Endothelial cell of umbilical vein (primary cell): ENCODE measurements at regions not wholly inside any gene's neighbourhood (a gene's known extent, or its start where the extent isn't known, plus 50 kb on each side); places are given as distances from the start of the nearest gene placed in this dataset.

Source experiments
- EZH2 ChIP-seq: IDR thresholded peaks from 2 replicates; pipeline ENCODE4 v1.6.1; 2012; ENCODE audit warnings: borderline replicate concordance, low read depth, mild to moderate bottlenecking, moderate library complexity, low read length, inconsistent platforms; ENCODE audit not compliant: severe bottlenecking
- FOS ChIP-seq: IDR thresholded peaks from 2 replicates; pipeline ENCODE4 v1.6.1; 2011; ENCODE audit warnings: mild to moderate bottlenecking, low read length, moderate library complexity, borderline replicate concordance; ENCODE audit not compliant: insufficient read depth
- GATA2 ChIP-seq: IDR thresholded peaks from 2 replicates; pipeline ENCODE4 v1.7.0; 2011; ENCODE audit warnings: low read depth, mild to moderate bottlenecking, moderate library complexity, mixed read lengths, low read length; ENCODE audit not compliant: insufficient read length, insufficient read depth
- JUN ChIP-seq: IDR thresholded peaks from 2 replicates; pipeline ENCODE4 v1.6.1; 2011; ENCODE audit warnings: borderline replicate concordance, low read depth; ENCODE audit not compliant: insufficient read length, insufficient read depth
- MYC ChIP-seq: IDR thresholded peaks from one replicate; pipeline ENCODE4 v1.6.1; 2011; ENCODE audit warnings: mild to moderate bottlenecking, low read depth, low read length
- POLR2A ChIP-seq: IDR thresholded peaks from 2 replicates; pipeline ENCODE4 v1.6.1; 2012; ENCODE audit warnings: low read depth, mild to moderate bottlenecking, control low read depth, low read length
- POLR2AphosphoS5 ChIP-seq: IDR thresholded peaks from 2 replicates; pipeline ENCODE4 v1.6.1; 2012; ENCODE audit warnings: low read depth, mild to moderate bottlenecking, control low read depth, low read length, moderate library complexity; ENCODE audit not compliant: insufficient read depth
- TF ChIP-seq, protein P1 (sequence below), 2 donors: IDR thresholded peaks; 1 replicate in 1 of 2; 2 replicates in 1 of 2; pipeline ENCODE4 v1.5.1; 2011; ENCODE audit warnings: low read length in 2 of 2, mild to moderate bottlenecking in 2 of 2, moderate library complexity in 2 of 2, control low read depth in 1 of 2, inconsistent platforms in 1 of 2, low read depth in 1 of 2; ENCODE audit not compliant: insufficient read depth in 1 of 2; ENCODE audit errors: extremely low read depth in 1 of 2
- TF ChIP-seq, protein P2 (sequence below): IDR thresholded peaks from 2 replicates; pipeline ENCODE4 v1.6.1; 2011; ENCODE audit not compliant: insufficient read depth, insufficient read length

DNA sequence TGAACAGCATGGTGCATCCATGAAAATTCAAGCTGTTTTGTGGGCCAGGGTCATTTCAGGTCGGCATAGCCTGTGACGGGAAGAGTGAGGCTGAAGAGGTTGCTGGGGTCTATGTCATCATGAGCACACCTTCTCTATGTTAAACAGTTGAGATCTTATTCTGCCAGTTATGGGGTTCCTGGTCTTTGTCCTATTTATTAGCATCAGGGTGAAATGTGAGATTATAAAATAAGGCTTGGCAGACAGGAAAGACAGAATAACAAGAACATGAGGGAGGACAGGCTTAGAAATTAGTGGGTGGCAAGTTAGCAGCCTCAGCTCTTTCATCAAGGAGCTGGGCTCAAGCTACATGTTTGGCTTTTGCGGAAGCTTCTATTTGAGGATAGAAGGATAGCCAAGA lies 51.7 kb upstream of the CLNK start:
- no peak for TF ChIP-seq POLR2AphosphoS5
- TF ChIP-seq, protein P1, sequence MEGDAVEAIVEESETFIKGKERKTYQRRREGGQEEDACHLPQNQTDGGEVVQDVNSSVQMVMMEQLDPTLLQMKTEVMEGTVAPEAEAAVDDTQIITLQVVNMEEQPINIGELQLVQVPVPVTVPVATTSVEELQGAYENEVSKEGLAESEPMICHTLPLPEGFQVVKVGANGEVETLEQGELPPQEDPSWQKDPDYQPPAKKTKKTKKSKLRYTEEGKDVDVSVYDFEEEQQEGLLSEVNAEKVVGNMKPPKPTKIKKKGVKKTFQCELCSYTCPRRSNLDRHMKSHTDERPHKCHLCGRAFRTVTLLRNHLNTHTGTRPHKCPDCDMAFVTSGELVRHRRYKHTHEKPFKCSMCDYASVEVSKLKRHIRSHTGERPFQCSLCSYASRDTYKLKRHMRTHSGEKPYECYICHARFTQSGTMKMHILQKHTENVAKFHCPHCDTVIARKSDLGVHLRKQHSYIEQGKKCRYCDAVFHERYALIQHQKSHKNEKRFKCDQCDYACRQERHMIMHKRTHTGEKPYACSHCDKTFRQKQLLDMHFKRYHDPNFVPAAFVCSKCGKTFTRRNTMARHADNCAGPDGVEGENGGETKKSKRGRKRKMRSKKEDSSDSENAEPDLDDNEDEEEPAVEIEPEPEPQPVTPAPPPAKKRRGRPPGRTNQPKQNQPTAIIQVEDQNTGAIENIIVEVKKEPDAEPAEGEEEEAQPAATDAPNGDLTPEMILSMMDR (IDR thresholded peaks at IDR 0.05; ENCODE audit: extremely low read depth in 1 of 2, insufficient read depth in 1 of 2, low read depth in 1 of 2, low read length in 2 of 2) = no peak
- TF ChIP-seq POLR2A = no peak
- no peak for TF ChIP-seq EZH2
- no peak for TF ChIP-seq MYC
- no peak for TF ChIP-seq FOS
- TF ChIP-seq GATA2 = no peak
- TF ChIP-seq JUN = no peak
- TF ChIP-seq, protein P2, sequence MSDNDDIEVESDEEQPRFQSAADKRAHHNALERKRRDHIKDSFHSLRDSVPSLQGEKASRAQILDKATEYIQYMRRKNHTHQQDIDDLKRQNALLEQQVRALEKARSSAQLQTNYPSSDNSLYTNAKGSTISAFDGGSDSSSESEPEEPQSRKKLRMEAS = no peak
